AG04449 (cell line): ENCODE measurements at regions not wholly inside any gene's neighbourhood (a gene's known extent, or its start where the extent isn't known, plus 50 kb on each side); places are given as distances from the start of the nearest gene placed in this dataset.

Experiments
- CTCF ChIA-PET: fragments of 350-600 bp; formaldehyde crosslinking; extraction: SDS; loops from one replicate; lab custom pipeline; 2021; ENCODE audit warnings: antibody characterized with exemption; lab: Yijun Ruan, JAX
- POLR2A ChIA-PET: fragments of 400-600, 350-600 bp; formaldehyde crosslinking; extraction: SDS; loops from one replicate; lab custom pipeline; 2020; ENCODE audit warnings: antibody characterized with exemption, inconsistent platforms; lab: Yijun Ruan, JAX
- DNase-seq: peaks from one replicate; pipeline ENCODE4 v3.0.0-alpha.2; 2010; ENCODE audit warnings: low read depth, low spot score
- H3K4me3 ChIP-seq: 2 replicates; pipeline ENCODE4 v1.5.1; 2011; ENCODE audit warnings: low read depth, mild to moderate bottlenecking, control low read depth, low read length
- CTCF ChIP-seq: IDR thresholded peaks from one replicate; pipeline ENCODE4 v1.5.1; 2011; ENCODE audit warnings: mild to moderate bottlenecking, moderate library complexity, low read length, control low read depth, inconsistent platforms; ENCODE audit not compliant: insufficient read depth; ENCODE audit errors: missing control alignments

- no peak for DNase-seq
- ChIA-PET POLR2A (no interaction called here), CTCF (no interaction called here)
- TF ChIP-seq CTCF, result no peak
- no peak overlapping the region for H3K4me3 ChIP-seq
Measured at GRCh38 chr4:11732155-11732554, 303.5 kb upstream of the HS3ST1 start.

- TF ChIP-seq CTCF, result no peak
- no peak for DNase-seq
- H3K4me3 ChIP-seq, result no peak overlapping the region
- POLR2A ChIA-PET, result no interaction called here
- CTCF ChIA-PET, result no interaction called here
Measured at GRCh38 chr4:11730545-11730944, 301.9 kb upstream of the HS3ST1 start.

GRCh38 chr4:11729548-11729947 lies 300.9 kb upstream of the HS3ST1 start:
- TF ChIP-seq CTCF, result no peak
- ChIA-PET CTCF (no interaction called here), POLR2A (no interaction called here)
- H3K4me3 ChIP-seq, result no peak overlapping the region
- DNase-seq, result no peak

- TF ChIP-seq CTCF, result no peak
- ChIA-PET CTCF (interaction anchor here (0.5 kb wide), 1 partner anchor 386 kb away, joined by 3 read pairs; no protein-coding TSS in a partner anchor), POLR2A (no interaction called here)
- H3K4me3 ChIP-seq, result no peak overlapping the region
- no peak for DNase-seq
Measured at GRCh38 chr4:11727903-11728564, 299.3 kb upstream of the HS3ST1 start.

- no peak overlapping the region for H3K4me3 ChIP-seq
- no peak for TF ChIP-seq CTCF
- ChIA-PET POLR2A (no interaction called here), CTCF (no interaction called here)
- no peak for DNase-seq
Measured at GRCh38 chr4:11724731-11725130, 296.0 kb upstream of the HS3ST1 start.

GRCh38 chr4:11722223-11722622 lies 293.5 kb upstream of the HS3ST1 start:
- H3K4me3 ChIP-seq, result no peak overlapping the region
- DNase-seq, result no peak
- no peak for TF ChIP-seq CTCF
- ChIA-PET CTCF (interaction anchor here (0.6 to 1.3 kb wide), 2 partner anchors 9 to 1146 kb away, joined by 3 read pairs; no protein-coding TSS in a partner anchor), POLR2A (no interaction called here)
